Loucy (cell line): ENCODE measurements at regions not wholly inside any gene's neighbourhood (a gene's known extent, or its start where the extent isn't known, plus 50 kb on each side); places are given as distances from the start of the nearest gene placed in this dataset.

Experiments used
- EZH2phosphoT487 ChIP-seq: fragments of 200-600 bp; IDR thresholded peaks from 2 replicates; pipeline ENCODE4 v1.6.1; 2018; ENCODE audit warnings: antibody characterized with exemption, mild to moderate bottlenecking, moderate library complexity, borderline replicate concordance
- TF ChIP-seq, protein P1 (sequence below): fragments of 200-600 bp; sonication (generic); conservative IDR thresholded peaks from 2 replicates; pipeline ENCODE4 v1.5.1; 2014; ENCODE audit warnings: mild to moderate bottlenecking, antibody characterized with exemption, low read length

DNA sequence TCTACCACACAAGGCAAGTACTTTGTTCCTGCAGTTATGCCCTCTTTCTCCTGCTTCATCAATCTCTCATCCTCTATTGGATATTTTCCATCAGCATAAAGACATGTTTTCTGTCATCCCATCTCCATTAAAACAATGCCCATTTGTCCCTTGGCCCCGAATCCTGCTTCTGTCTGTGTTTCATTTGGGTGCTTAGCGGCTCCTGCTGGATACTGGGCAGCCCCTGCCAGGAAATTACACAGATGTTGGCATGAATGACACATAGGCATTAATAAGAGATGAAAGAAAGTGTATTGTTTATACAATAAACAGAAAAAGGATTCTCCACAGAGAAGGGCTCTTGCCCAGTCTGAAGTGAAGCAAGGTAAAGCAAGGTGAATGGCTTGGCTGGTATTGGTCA, 765.3 kb downstream of the REEP3 start:
- TF ChIP-seq, protein P1, sequence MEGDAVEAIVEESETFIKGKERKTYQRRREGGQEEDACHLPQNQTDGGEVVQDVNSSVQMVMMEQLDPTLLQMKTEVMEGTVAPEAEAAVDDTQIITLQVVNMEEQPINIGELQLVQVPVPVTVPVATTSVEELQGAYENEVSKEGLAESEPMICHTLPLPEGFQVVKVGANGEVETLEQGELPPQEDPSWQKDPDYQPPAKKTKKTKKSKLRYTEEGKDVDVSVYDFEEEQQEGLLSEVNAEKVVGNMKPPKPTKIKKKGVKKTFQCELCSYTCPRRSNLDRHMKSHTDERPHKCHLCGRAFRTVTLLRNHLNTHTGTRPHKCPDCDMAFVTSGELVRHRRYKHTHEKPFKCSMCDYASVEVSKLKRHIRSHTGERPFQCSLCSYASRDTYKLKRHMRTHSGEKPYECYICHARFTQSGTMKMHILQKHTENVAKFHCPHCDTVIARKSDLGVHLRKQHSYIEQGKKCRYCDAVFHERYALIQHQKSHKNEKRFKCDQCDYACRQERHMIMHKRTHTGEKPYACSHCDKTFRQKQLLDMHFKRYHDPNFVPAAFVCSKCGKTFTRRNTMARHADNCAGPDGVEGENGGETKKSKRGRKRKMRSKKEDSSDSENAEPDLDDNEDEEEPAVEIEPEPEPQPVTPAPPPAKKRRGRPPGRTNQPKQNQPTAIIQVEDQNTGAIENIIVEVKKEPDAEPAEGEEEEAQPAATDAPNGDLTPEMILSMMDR = no peak
- TF ChIP-seq EZH2phosphoT487 = no peak
